ENCODE measurements at regions not wholly inside any gene's neighbourhood (a gene's known extent, or its start where the extent isn't known, plus 50 kb on each side); places are given as distances from the start of the nearest gene placed in this dataset.

GRCh38 chrX:23493941-23494374 is 159.3 kb downstream of the PTCHD1 start:
- in situ Hi-C loops (cut with MboI): no loop called here
- ATAC-seq: no peak
- DNase-seq (ENCODE audit: extremely low read depth in 1 of 4, low spot score in 3 of 4): no peak
- POLR2A ChIA-PET: no interaction called here
- no peak for FAIRE-seq
- no peak overlapping the region for H2AFZ ChIP-seq (ENCODE audit: low read depth, low read length)
- H3K79me2 ChIP-seq (ENCODE audit: control insufficient read depth, insufficient read depth, low read length): no peaks in the 10 kb centered on the region
- H3K9me3 ChIP-seq (replicated peaks; ENCODE audit: control insufficient read depth, insufficient read depth, low read depth, low read length): no peaks in the 10 kb centered on the region
- H3K27me3 ChIP-seq (ENCODE audit: control insufficient read depth in 2 of 2, insufficient read depth in 2 of 2, low read length in 2 of 2): no peaks in the 10 kb centered on the region
- intact Hi-C loops (cut with micrococcal nuclease): no loop called here
- no peaks in the 10 kb centered on the region for H3K4me1 ChIP-seq (replicated peaks in 1 of 2; ENCODE audit: control insufficient read depth in 2 of 2, insufficient read depth in 2 of 2, low read length in 2 of 2)
- no peak overlapping the region for H3K4me3 ChIP-seq
- H3K9ac ChIP-seq (ENCODE audit: insufficient read depth in 1 of 2, low read depth in 2 of 2, low read length in 2 of 2): no peak overlapping the region
- no peaks in the 10 kb centered on the region for H3K36me3 ChIP-seq (ENCODE audit: control insufficient read depth, insufficient read depth, low read length)
- no TSS peak for BruUV-seq (replicated peaks)
- CTCF ChIA-PET (ENCODE audit: low intra/inter-chr PET ratio): no interaction called here
- H3K9me1 ChIP-seq (ENCODE audit: control insufficient read depth, insufficient read depth, low read length): no peaks in the 10 kb centered on the region
- H3K27ac ChIP-seq (ENCODE audit: extremely low read depth, low read depth, low read length): no peak overlapping the region
- no peaks in the 10 kb centered on the region for H4K20me1 ChIP-seq (replicated peaks; ENCODE audit: control insufficient read depth, insufficient read depth, low read length)
- H3K4me2 ChIP-seq (ENCODE audit: insufficient read depth, low read length): no peak overlapping the region
- WGBS (ENCODE audit: insufficient coverage, low coverage, missing lambda C conversion rate): 4% methylated on average over 3 of the region's 3 CpGs
- no peak for TF ChIP-seq THAP7 (CRISPR knock-in tag; IDR thresholded peaks at IDR 0.05)
- no peak for TF ChIP-seq NR0B1 (IDR thresholded peaks at IDR 0.05; ENCODE audit: partially characterized antibody)
- TF ChIP-seq ZNF584 (CRISPR knock-in tag; IDR thresholded peaks at IDR 0.05; ENCODE audit: low read depth): no peak
- no peak for TF ChIP-seq TGIF2 (CRISPR knock-in tag; IDR thresholded peaks at IDR 0.05)
- TF ChIP-seq MGA (IDR thresholded peaks at IDR 0.05): no peak
- TF ChIP-seq MCM7 (IDR thresholded peaks at IDR 0.05): no peak
- TF ChIP-seq PTRF (tag; IDR thresholded peaks at IDR 0.05): no peak
- no peak for TF ChIP-seq PREB (CRISPR knock-in tag; IDR thresholded peaks at IDR 0.05)

Measured in K562 (cell line).